RCC 7860 (cell line): ENCODE measurements at regions not wholly inside any gene's neighbourhood (a gene's known extent, or its start where the extent isn't known, plus 50 kb on each side); places are given as distances from the start of the nearest gene placed in this dataset.

ENCODE experiments used
- DNase-seq: peaks from one replicate; pipeline ENCODE4 v3.0.0-alpha.2; 2015; ENCODE audit warnings: low spot score
- FAIRE-seq: peaks from 2 replicates; lab custom pipeline; 2012; peaks lifted over from hg19 to GRCh38; lab: Jason Lieb, UNC

- peak; percentile 61 for DNase-seq
Measured at GRCh38 chr16:72530434-72530833, 358.5 kb upstream of the PMFBP1 start.

GRCh38 chr16:72523087-72523486 lies 351.1 kb upstream of the PMFBP1 start:
- DNase-seq (no peak), FAIRE-seq (no peak)

More at GRCh38 chr16:72530434-72530833, 358.5 kb upstream of the PMFBP1 start:
- peak; percentile 32 for FAIRE-seq

- no peak for FAIRE-seq
Measured at GRCh38 chr16:72517154-72517553, 345.2 kb upstream of the PMFBP1 start.

GRCh38 chr16:72511171-72511570 lies 339.2 kb upstream of the PMFBP1 start:
- FAIRE-seq (no peak), DNase-seq (no peak)

More at GRCh38 chr16:72517154-72517553, 345.2 kb upstream of the PMFBP1 start:
- no peak for DNase-seq

GRCh38 chr16:72508191-72508590 lies 336.2 kb upstream of the PMFBP1 start:
- no peak for FAIRE-seq

GRCh38 chr16:72502594-72503005 lies 330.6 kb upstream of the PMFBP1 start:
- DNase-seq (no peak), FAIRE-seq (no peak)

More at GRCh38 chr16:72508191-72508590, 336.2 kb upstream of the PMFBP1 start:
- no peak for DNase-seq

- peak; percentile 43 for DNase-seq
- peak; percentile 63 for FAIRE-seq
Measured at GRCh38 chr16:72501739-72502593, 330.0 kb upstream of the PMFBP1 start.

- no peak for DNase-seq
- FAIRE-seq: no peak
Measured at GRCh38 chr16:72500545-72500944, 328.6 kb upstream of the PMFBP1 start.

GRCh38 chr16:72493716-72494415 lies 321.9 kb upstream of the PMFBP1 start:
- DNase-seq: peak; percentile 41
- peak; percentile 67 for FAIRE-seq

- DNase-seq (no peak), FAIRE-seq (no peak)
Measured at GRCh38 chr16:72487283-72487682, 315.3 kb upstream of the PMFBP1 start.

- FAIRE-seq (no peak), DNase-seq (no peak)
Measured at GRCh38 chr16:72482695-72483094, 310.7 kb upstream of the PMFBP1 start.

GRCh38 chr16:72481419-72481818 lies 309.5 kb upstream of the PMFBP1 start:
- DNase-seq (no peak), FAIRE-seq (no peak)

GRCh38 chr16:72480911-72481310 lies 309.0 kb upstream of the PMFBP1 start:
- FAIRE-seq (no peak), DNase-seq (no peak)

- no peak for FAIRE-seq
- peak; percentile 23 for DNase-seq
Measured at GRCh38 chr16:72475688-72476087, 303.7 kb upstream of the PMFBP1 start.

- DNase-seq (peak; percentile 95), FAIRE-seq (peak; percentile 99)
Measured at GRCh38 chr16:72474501-72475123, 302.7 kb upstream of the PMFBP1 start.

GRCh38 chr16:72473631-72474030 lies 301.7 kb upstream of the PMFBP1 start:
- FAIRE-seq (peak; percentile 46), DNase-seq (no peak)

- FAIRE-seq (no peak), DNase-seq (no peak)
Measured at GRCh38 chr16:72471317-72471924, 299.5 kb upstream of the PMFBP1 start.

- FAIRE-seq: no peak
Measured at GRCh38 chr16:72470541-72470940, 298.6 kb upstream of the PMFBP1 start.

GRCh38 chr16:72469932-72470331 lies 298.0 kb upstream of the PMFBP1 start:
- FAIRE-seq (no peak), DNase-seq (no peak)

More at GRCh38 chr16:72470541-72470940, 298.6 kb upstream of the PMFBP1 start:
- no peak for DNase-seq

GRCh38 chr16:72468582-72468981 lies 296.6 kb upstream of the PMFBP1 start:
- no peak for DNase-seq

More at GRCh38 chr16:72468582-72468981, 296.6 kb upstream of the PMFBP1 start:
- peak; percentile 43 for FAIRE-seq
